HFFc6 (cell line): ENCODE measurements at regions not wholly inside any gene's neighbourhood (a gene's known extent, or its start where the extent isn't known, plus 50 kb on each side); places are given as distances from the start of the nearest gene placed in this dataset.

Experiments used
- DNase-seq: peaks from one replicate; pipeline ENCODE4 v3.0.0-alpha.2; 2018
- H3K27ac Mint-ChIP-seq: 2 replicates; pipeline ENCODE4 v1.8.0; 2020; ENCODE audit warnings: mild to moderate bottlenecking, mixed read lengths
- H3K27me3 Mint-ChIP-seq: 2 replicates; pipeline ENCODE4 v1.8.0; 2021; ENCODE audit warnings: mild to moderate bottlenecking, moderate library complexity, mixed read lengths; ENCODE audit not compliant: insufficient read depth
- H3K36me3 Mint-ChIP-seq: 2 replicates; pipeline ENCODE4 v1.8.0; 2021; ENCODE audit warnings: low read depth, mixed read lengths
- H3K4me1 Mint-ChIP-seq: 2 replicates; pipeline ENCODE4 v1.8.0; 2020; ENCODE audit warnings: low read depth, mixed read lengths
- H3K4me3 Mint-ChIP-seq: 2 replicates; pipeline ENCODE4 v1.8.0; 2020; ENCODE audit warnings: mild to moderate bottlenecking, moderate library complexity, mixed read lengths
- H3K9me3 Mint-ChIP-seq: 2 replicates; pipeline ENCODE4 v1.8.0; 2020; ENCODE audit warnings: mild to moderate bottlenecking, mixed read lengths
- CTCF ChIP-seq: fragments of 200-600 bp; sonication (generic); IDR thresholded peaks from 2 replicates; pipeline ENCODE4 v1.5.0; 2021; ENCODE audit warnings: antibody characterized with exemption, mild to moderate bottlenecking

GRCh38 chr9:134236001-134236421, 71.6 kb upstream of the RNU6ATAC start:
- no peaks in the 10 kb centered on the region for H3K9me3 Mint-ChIP-seq
- H3K4me1 Mint-ChIP-seq = no peaks in the 10 kb centered on the region; the same call in 1 of the 2 replicates
- H3K27ac Mint-ChIP-seq = no peak overlapping the region
- no peak for DNase-seq
- H3K4me3 Mint-ChIP-seq = no peak overlapping the region
- no peak for TF ChIP-seq CTCF
- peaks cover 18% of the 10 kb centered on the region for H3K27me3 Mint-ChIP-seq
- H3K36me3 Mint-ChIP-seq = no peaks in the 10 kb centered on the region

- Mint-ChIP-seq H3K36me3 (no peaks in the 10 kb centered on the region), H3K27ac (no peak overlapping the region), H3K4me3 (no peak overlapping the region), H3K27me3 (peaks cover 23% of the 10 kb centered on the region), H3K9me3 (no peaks in the 10 kb centered on the region), H3K4me1 (no peaks in the 10 kb centered on the region; the same call in 1 of the 2 replicates)
- no peak for DNase-seq
- no peak for TF ChIP-seq CTCF
Observed at GRCh38 chr9:134236935-134237629, 72.7 kb upstream of the RNU6ATAC start.

DNA sequence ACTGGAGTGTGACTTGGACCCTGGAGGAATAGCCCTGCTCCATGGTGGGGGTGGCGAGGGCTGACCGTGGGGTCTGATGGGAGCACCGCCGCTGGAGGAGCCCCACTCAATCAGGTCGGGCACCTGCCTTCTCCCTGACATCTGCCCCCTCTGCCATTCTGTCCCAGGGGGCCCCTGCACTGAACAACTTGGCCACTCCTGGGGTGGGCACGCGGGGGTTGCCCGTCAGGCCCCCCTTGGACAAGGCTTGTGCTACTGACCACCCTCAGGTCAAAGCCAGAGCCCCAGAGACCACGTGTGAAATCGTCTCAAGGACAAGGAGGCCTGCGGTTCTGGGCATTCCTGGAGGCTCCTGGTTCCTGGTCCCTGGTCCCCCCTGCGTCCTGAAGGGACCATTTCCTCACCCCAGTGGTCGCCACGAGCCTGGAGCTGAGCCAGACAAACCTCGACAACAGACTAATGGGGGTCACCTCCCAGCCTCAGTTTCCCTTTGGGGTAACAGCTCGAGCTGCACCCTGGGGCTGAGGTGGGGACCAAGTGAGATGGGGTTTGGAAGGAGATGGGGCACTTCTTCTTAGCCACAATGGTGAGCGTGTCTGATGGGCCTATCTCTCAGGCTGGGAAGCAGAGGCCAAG, 73.4 kb upstream of the RNU6ATAC start:
- Mint-ChIP-seq H3K4me3 (no peak overlapping the region), H3K27me3 (peaks cover 29% of the 10 kb centered on the region), H3K9me3 (no peaks in the 10 kb centered on the region), H3K27ac (no peak overlapping the region), H3K4me1 (no peaks in the 10 kb centered on the region; the same call in 1 of the 2 replicates), H3K36me3 (no peaks in the 10 kb centered on the region)
- no peak for TF ChIP-seq CTCF
- no peak for DNase-seq

- TF ChIP-seq CTCF = no peak
- no peaks in the 10 kb centered on the region; the same call in 1 of the 2 replicates for H3K4me1 Mint-ChIP-seq
- H3K4me3 Mint-ChIP-seq = no peak overlapping the region
- H3K36me3 Mint-ChIP-seq = no peaks in the 10 kb centered on the region
- peaks cover 39% of the 10 kb centered on the region for H3K27me3 Mint-ChIP-seq
- no peaks in the 10 kb centered on the region for H3K9me3 Mint-ChIP-seq
- DNase-seq = no peak
- H3K27ac Mint-ChIP-seq = no peak overlapping the region
Observed at GRCh38 chr9:134239130-134239903, 75.0 kb upstream of the RNU6ATAC start.

GRCh38 chr9:134239939-134240338, 75.6 kb upstream of the RNU6ATAC start:
- Mint-ChIP-seq H3K36me3 (no peaks in the 10 kb centered on the region), H3K4me1 (no peaks in the 10 kb centered on the region; the same call in 1 of the 2 replicates), H3K4me3 (no peak overlapping the region), H3K27me3 (peaks cover 39% of the 10 kb centered on the region), H3K27ac (no peak overlapping the region), H3K9me3 (no peaks in the 10 kb centered on the region)
- DNase-seq = no peak
- no peak for TF ChIP-seq CTCF
